Caco-2 (cell line): ENCODE measurements at regions not wholly inside any gene's neighbourhood (a gene's known extent, or its start where the extent isn't known, plus 50 kb on each side); places are given as distances from the start of the nearest gene placed in this dataset.

Experiments used
- BruUV-seq: library from RNA; stranded (reverse); fragments of 400-500 nt; replicated peaks from 2 replicates; lab custom pipeline; 2021; lab: Mats Ljungman, UMichigan
- CTCF ChIA-PET: fragments of 300-600 bp; sonication (Branson Sonifier 250); formaldehyde crosslinking; loops from one replicate; lab custom pipeline; 2022; ENCODE audit warnings: antibody characterized with exemption; lab: Charles Lee
- POLR2A ChIA-PET: fragments of 300-600 bp; sonication (Branson Sonifier 250); formaldehyde crosslinking; loops from one replicate; lab custom pipeline; 2022; ENCODE audit warnings: antibody characterized with exemption; lab: Charles Lee
- DNase-seq, 2 experiments: peaks; one replicate each; pipeline versions ENCODE4 v3.0.0 to v3.0.0-alpha.2; 2020 to 2022
- H3K27me3 ChIP-seq: replicated peaks from 2 replicates; pipeline ENCODE4 v1.6.0; 2011; ENCODE audit warnings: low read length; ENCODE audit not compliant: control insufficient read depth, insufficient read depth
- H3K36me3 ChIP-seq: 2 replicates; pipeline ENCODE4 v1.5.1; 2011; ENCODE audit warnings: low read length; ENCODE audit not compliant: control insufficient read depth, insufficient read depth
- H3K4me1 ChIP-seq: fragments of 250-450 bp; sonication (Bioruptor Pico); 2 replicates; pipeline ENCODE4 v1.5.1; 2020; ENCODE audit warnings: mild to moderate bottlenecking
- H3K4me3 ChIP-seq: 2 replicates; pipeline ENCODE4 v1.5.1; 2011; ENCODE audit warnings: low read depth, mild to moderate bottlenecking, control low read depth, low read length
- H3K9me3 ChIP-seq: fragments of 250-450 bp; sonication (Bioruptor Pico); 2 replicates; pipeline ENCODE4 v1.5.1; 2020; ENCODE audit warnings: mild to moderate bottlenecking, moderate library complexity
- H3K27ac Mint-ChIP-seq: one replicate; pipeline ENCODE4 v1.8.0; 2022; ENCODE audit warnings: mixed read lengths; ENCODE audit not compliant: unreplicated experiment
- H3K27me3 Mint-ChIP-seq: one replicate; pipeline ENCODE4 v1.8.0; 2022; ENCODE audit warnings: mixed read lengths; ENCODE audit not compliant: insufficient read depth, unreplicated experiment
- H3K36me3 Mint-ChIP-seq: one replicate; pipeline ENCODE4 v1.8.0; 2022; ENCODE audit warnings: mild to moderate bottlenecking, mixed read lengths; ENCODE audit not compliant: insufficient read depth, unreplicated experiment
- H3K4me1 Mint-ChIP-seq: one replicate; pipeline ENCODE4 v1.8.0; 2022; ENCODE audit warnings: low read depth, mixed read lengths; ENCODE audit not compliant: unreplicated experiment
- H3K4me3 Mint-ChIP-seq: one replicate; pipeline ENCODE4 v1.8.0; 2022; ENCODE audit warnings: mild to moderate bottlenecking, moderate library complexity, mixed read lengths; ENCODE audit not compliant: unreplicated experiment
- H3K9me3 Mint-ChIP-seq: one replicate; pipeline ENCODE4 v1.8.0; 2022; ENCODE audit warnings: mixed read lengths; ENCODE audit not compliant: unreplicated experiment
- intact Hi-C: fragments of 100-400 bp; cut with micrococcal nuclease; formaldehyde crosslinking; loops from one replicate; pipeline ENCODE4 v1.10.0; 2022; ENCODE audit not compliant: unreplicated experiment
- TF ChIP-seq, protein P1 (sequence below), 2 experiments: fragments of 200-600 bp in 1 of 2; IDR thresholded peaks; 1 replicate in 1 of 2; 2 replicates in 1 of 2; pipeline versions ENCODE4 v1.5.1 to v1.8.0; 2011 to 2022; ENCODE audit warnings: antibody characterized with exemption in 1 of 2, control low read depth in 1 of 2, inconsistent platforms in 1 of 2, low read depth in 1 of 2, low read length in 1 of 2, mild to moderate bottlenecking in 1 of 2, moderate library complexity in 1 of 2; ENCODE audit not compliant: insufficient read depth in 1 of 2, severe bottlenecking in 1 of 2, unreplicated experiment in 1 of 2

DNA sequence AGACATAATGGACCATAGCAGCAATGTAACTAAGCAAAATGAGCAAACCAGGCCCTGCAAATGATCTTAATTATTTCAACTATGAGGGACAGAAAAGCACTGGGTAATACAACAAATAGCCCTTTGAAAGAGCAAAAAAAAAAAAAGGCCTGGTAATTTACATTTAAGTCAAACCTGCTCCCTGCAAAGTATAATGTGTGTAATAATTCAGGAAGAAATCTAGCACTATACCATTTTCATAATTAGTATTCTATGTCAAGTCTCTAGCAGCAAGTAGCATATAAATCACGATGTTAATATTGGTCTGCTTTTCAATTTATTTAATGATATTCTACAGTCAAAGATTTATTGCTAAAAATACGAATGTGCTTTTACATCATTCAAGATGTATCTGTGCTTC lies 489.6 kb downstream of the BMP2 start:
- intact Hi-C loops: loop anchor here (2.0 kb wide), 1 partner anchor 120 kb away; no protein-coding TSS in a partner anchor
- Mint-ChIP-seq H3K9me3 (no peaks in the 10 kb centered on the region), H3K4me3 (no peak overlapping the region), H3K27me3 (no peaks in the 10 kb centered on the region), H3K27ac (no peak overlapping the region), H3K36me3 (no peaks in the 10 kb centered on the region), H3K4me1 (peaks cover 20% of the 10 kb centered on the region)
- Histone ChIP-seq H3K27me3 (no peaks in the 10 kb centered on the region), H3K4me3 (no peak overlapping the region), H3K36me3 (no peaks in the 10 kb centered on the region), H3K4me1 (peaks cover 36% of the 10 kb centered on the region), H3K9me3 (no peaks in the 10 kb centered on the region)
- DNase-seq: no peak
- no TSS peak for BruUV-seq
- TF ChIP-seq, protein P1, sequence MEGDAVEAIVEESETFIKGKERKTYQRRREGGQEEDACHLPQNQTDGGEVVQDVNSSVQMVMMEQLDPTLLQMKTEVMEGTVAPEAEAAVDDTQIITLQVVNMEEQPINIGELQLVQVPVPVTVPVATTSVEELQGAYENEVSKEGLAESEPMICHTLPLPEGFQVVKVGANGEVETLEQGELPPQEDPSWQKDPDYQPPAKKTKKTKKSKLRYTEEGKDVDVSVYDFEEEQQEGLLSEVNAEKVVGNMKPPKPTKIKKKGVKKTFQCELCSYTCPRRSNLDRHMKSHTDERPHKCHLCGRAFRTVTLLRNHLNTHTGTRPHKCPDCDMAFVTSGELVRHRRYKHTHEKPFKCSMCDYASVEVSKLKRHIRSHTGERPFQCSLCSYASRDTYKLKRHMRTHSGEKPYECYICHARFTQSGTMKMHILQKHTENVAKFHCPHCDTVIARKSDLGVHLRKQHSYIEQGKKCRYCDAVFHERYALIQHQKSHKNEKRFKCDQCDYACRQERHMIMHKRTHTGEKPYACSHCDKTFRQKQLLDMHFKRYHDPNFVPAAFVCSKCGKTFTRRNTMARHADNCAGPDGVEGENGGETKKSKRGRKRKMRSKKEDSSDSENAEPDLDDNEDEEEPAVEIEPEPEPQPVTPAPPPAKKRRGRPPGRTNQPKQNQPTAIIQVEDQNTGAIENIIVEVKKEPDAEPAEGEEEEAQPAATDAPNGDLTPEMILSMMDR (IDR thresholded peaks at IDR 0.05; ENCODE audit: insufficient read depth in 1 of 2, low read depth in 1 of 2, low read length in 1 of 2, severe bottlenecking in 1 of 2, unreplicated experiment in 1 of 2): no peak
- ChIA-PET POLR2A (no interaction called here), CTCF (no interaction called here)

DNA sequence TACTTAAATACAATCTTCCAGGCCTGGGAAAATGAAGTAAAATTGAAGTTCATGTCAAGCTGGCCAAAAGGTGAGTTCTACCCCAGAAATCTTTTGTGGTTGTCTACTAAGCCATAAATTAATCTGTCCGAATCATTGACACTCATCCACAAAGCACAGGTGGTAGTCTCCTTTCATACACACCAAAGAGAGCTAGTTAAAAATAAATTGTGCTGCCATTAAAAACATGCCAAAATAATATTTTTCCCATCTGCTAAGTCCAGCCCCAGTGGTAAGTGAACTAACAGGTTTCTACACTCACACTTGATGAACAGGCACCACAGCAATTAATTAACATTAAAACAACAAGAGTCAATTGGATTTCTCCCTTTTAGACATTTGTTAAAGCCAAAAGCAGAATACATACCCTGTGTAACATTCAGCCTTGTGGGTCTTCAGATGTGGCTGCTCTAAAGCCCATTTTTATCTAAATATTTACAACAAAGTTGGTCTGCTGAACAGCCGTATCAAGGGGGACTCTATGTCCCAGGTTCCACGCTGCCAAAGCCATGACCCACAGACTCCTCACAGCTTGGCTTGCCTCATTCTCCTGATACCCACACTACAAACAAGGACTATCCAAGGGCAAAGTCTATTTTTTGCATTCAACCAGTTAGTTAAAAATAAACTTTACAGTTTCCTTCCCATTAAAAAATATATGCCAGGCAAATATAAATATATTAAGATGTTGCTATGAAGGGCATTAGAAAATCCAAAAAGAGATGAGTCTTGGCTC lies 490.4 kb downstream of the BMP2 start:
- ChIA-PET CTCF (no interaction called here), POLR2A (no interaction called here)
- Histone ChIP-seq H3K9me3 (no peaks in the 10 kb centered on the region), H3K4me1 (peaks cover 36% of the 10 kb centered on the region), H3K4me3 (no peak overlapping the region), H3K27me3 (no peaks in the 10 kb centered on the region), H3K36me3 (no peaks in the 10 kb centered on the region)
- TF ChIP-seq, protein P1 (IDR thresholded peaks at IDR 0.05; ENCODE audit: insufficient read depth in 1 of 2, low read depth in 1 of 2, low read length in 1 of 2, severe bottlenecking in 1 of 2, unreplicated experiment in 1 of 2): no peak
- no peak overlapping the region for H3K4me3 Mint-ChIP-seq
- no peak overlapping the region for H3K27ac Mint-ChIP-seq
- H3K4me1 Mint-ChIP-seq: peaks cover 20% of the 10 kb centered on the region
- intact Hi-C loops: loop anchor here (2.0 kb wide), 1 partner anchor 119 kb away; no protein-coding TSS in a partner anchor
- no peaks in the 10 kb centered on the region for H3K9me3 Mint-ChIP-seq
- no TSS peak for BruUV-seq
- no peaks in the 10 kb centered on the region for H3K27me3 Mint-ChIP-seq
- no peaks in the 10 kb centered on the region for H3K36me3 Mint-ChIP-seq
- no peak for DNase-seq

DNA sequence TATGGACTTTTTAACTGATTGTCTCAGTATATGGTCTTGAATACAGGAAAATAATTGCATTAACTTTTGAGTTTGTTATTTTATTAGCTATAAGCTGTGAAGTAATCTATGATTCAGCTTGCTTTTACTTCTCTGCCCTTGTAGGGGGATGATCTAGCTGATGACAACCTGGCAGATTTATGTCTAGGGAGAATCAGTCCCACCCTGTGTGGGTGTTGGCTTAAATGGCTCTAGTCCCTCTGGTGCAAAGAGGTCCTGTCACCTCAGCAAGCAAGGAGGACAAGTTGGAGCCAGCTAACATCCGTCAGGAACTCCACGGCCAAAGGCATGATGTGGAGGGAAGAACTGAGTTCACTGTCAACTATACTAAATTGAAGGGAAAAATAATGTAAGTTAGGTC lies 495.3 kb downstream of the BMP2 start:
- intact Hi-C loops: no loop called here
- ChIA-PET POLR2A (no interaction called here), CTCF (no interaction called here)
- BruUV-seq: no TSS peak
- Histone ChIP-seq H3K36me3 (no peaks in the 10 kb centered on the region), H3K9me3 (no peaks in the 10 kb centered on the region), H3K27me3 (no peaks in the 10 kb centered on the region), H3K4me1 (peaks cover 6% of the 10 kb centered on the region; the same call in 1 of the 2 replicates), H3K4me3 (no peak overlapping the region)
- DNase-seq: no peak
- Mint-ChIP-seq H3K9me3 (no peaks in the 10 kb centered on the region), H3K4me1 (no peaks in the 10 kb centered on the region), H3K27ac (no peak overlapping the region), H3K4me3 (no peak overlapping the region), H3K27me3 (no peaks in the 10 kb centered on the region), H3K36me3 (no peaks in the 10 kb centered on the region)
- TF ChIP-seq, protein P1 (IDR thresholded peaks at IDR 0.05; ENCODE audit: insufficient read depth in 1 of 2, low read depth in 1 of 2, low read length in 1 of 2, severe bottlenecking in 1 of 2, unreplicated experiment in 1 of 2): no peak
